ENCODE measurements at regions not wholly inside any gene's neighbourhood (a gene's known extent, or its start where the extent isn't known, plus 50 kb on each side); places are given as distances from the start of the nearest gene placed in this dataset.

DNA sequence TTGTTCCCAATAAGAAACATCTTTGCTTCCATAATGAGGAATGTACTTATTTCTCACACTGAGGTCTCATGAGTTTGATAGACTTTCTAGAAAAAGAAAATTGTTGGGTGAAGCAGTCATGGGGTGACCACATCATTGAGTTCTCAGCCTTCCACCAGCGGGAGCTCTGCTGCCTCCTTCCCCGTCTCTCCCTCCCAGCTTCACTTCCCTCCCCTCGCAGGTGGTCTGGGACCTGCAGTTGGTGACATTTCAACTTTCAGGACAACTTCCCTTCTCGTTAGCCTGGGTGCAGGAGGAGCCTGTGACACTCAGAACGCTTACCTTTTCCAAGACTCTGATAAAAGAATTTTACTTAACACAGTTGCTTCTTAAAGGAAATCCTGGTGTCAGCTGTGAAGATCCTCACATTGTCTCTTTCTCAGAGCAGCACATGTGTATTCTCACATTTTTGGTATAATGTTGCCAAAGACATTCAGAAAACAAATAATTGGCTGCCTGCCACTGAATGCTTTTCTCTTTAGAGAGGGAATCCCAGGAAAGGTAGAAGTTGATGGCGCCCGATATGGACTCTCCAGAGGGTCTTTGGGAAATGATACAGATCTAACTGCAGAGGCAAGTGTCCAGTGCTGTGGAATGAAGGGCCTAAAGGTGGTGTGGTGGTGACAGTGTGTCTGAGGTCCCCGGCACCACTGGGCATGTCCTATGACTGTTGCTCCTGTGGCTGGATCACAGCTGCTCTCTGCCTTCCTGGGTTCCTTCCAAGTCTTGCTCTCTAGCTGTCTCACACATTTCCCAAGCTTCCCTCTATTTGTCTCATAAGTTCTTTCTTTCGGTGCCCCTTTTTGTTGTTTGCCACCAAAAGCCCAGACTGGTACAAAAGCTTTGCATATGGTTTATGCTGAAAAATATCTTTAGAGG is 238.1 kb downstream of the GAS1 start:
- ATAC-seq (ENCODE audit: low read depth in 2 of 2) (no peak), DNase-seq (no peak)
- Histone ChIP-seq H3K36me3 (ENCODE audit: control insufficient read depth, insufficient read depth, low read length) (no peaks in the 10 kb centered on the region), H3K27ac (ENCODE audit: insufficient read depth, low read length, poor library complexity, severe bottlenecking) (no peak overlapping the region), H3K9me3 (ENCODE audit: control insufficient read depth in 2 of 2, low read length in 2 of 2) (no peaks in the 10 kb centered on the region), H3K27me3 (ENCODE audit: control insufficient read depth, insufficient read depth, low read length) (no peaks in the 10 kb centered on the region), H3K4me1 (ENCODE audit: control insufficient read depth, insufficient read depth, low read length, poor library complexity, severe bottlenecking) (no peaks in the 10 kb centered on the region), H3K4me3 (ENCODE audit: low read depth, low read length) (no peak overlapping the region)
- Mint-ChIP-seq H3K4me3 (peak overlapping the region in 1 of 4 donors; percentile 27), H3K27me3 (no peaks in the 10 kb centered on the region), H3K36me3 (no peaks in the 10 kb centered on the region), H3K4me1 (no peaks in the 10 kb centered on the region), H3K9me3 (peaks cover 0 to 2% (median 0%) of the 10 kb centered on the region in 7 donors), H3K27ac (no peak overlapping the region)

DNA sequence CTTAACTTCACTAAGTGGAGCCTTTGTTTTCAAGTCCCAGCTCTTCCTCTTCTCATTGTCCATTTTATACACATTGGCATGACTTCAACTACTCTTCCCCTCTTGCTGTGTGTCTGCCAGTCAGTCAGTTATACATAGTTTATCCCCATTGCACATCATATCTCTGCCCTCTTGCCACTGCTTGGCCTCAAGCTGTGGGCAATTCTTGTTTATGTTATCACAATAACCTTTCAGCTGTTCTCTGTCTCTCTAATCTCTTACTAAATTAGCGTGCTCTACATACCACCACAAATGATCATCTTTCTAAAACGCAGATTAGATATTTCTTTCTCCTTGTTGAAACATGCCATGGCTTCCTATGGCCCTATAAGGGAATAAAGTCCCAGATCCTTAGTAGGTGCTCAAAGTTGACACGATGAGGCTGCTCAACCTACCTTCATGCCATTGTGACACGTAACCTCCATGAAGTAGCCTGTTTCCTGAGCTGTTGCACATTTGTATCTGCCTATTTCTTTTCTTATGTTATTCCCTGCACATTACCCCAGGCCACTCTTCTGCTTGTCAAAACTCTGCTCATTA is 239.3 kb downstream of the GAS1 start:
- Mint-ChIP-seq H3K9me3 (peaks cover 0 to 2% (median 0%) of the 10 kb centered on the region in 7 donors), H3K27ac (no peak overlapping the region), H3K4me3 (no peak overlapping the region), H3K36me3 (no peaks in the 10 kb centered on the region), H3K4me1 (no peaks in the 10 kb centered on the region), H3K27me3 (no peaks in the 10 kb centered on the region)
- no peak for DNase-seq
- H3K27ac ChIP-seq (ENCODE audit: insufficient read depth, low read length, poor library complexity, severe bottlenecking), result no peak overlapping the region
- H3K4me1 ChIP-seq (ENCODE audit: control insufficient read depth, insufficient read depth, low read length, poor library complexity, severe bottlenecking), result no peaks in the 10 kb centered on the region
- H3K4me3 ChIP-seq (ENCODE audit: low read depth, low read length), result no peak overlapping the region
- no peaks in the 10 kb centered on the region for H3K36me3 ChIP-seq (ENCODE audit: control insufficient read depth, insufficient read depth, low read length)
- no peaks in the 10 kb centered on the region for H3K9me3 ChIP-seq (ENCODE audit: control insufficient read depth in 2 of 2, low read length in 2 of 2)
- ATAC-seq (ENCODE audit: low read depth in 2 of 2), result no peak
- H3K27me3 ChIP-seq (ENCODE audit: control insufficient read depth, insufficient read depth, low read length), result no peaks in the 10 kb centered on the region

DNA sequence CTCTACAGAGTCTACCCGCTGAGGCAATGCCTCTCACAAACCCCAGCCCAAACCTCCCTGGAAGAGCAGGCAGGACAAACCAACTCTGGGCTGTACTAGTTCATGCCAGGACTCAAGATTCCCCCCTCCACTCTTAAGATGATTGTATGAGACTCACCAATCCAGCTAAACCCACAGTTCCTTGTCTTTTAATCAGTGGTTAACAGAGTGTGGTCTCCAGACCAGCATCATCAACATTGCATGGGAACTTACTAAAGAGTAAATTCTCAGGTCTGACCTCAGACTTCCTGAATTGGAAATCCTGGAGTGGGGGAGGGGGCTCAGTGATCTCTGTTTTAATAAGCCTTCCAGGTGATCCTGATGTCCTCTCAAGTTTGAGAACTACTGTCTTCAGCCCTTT is 240.9 kb downstream of the GAS1 start:
- no peaks in the 10 kb centered on the region for H3K4me1 Mint-ChIP-seq
- no peaks in the 10 kb centered on the region for H3K36me3 Mint-ChIP-seq
- no peak overlapping the region for H3K27ac Mint-ChIP-seq
- H3K9me3 Mint-ChIP-seq, result peaks cover 0 to 2% (median 0%) of the 10 kb centered on the region in 7 donors
- Histone ChIP-seq H3K27me3 (ENCODE audit: control insufficient read depth, insufficient read depth, low read length) (no peaks in the 10 kb centered on the region), H3K4me1 (ENCODE audit: control insufficient read depth, insufficient read depth, low read length, poor library complexity, severe bottlenecking) (no peaks in the 10 kb centered on the region), H3K9me3 (ENCODE audit: control insufficient read depth in 2 of 2, low read length in 2 of 2) (no peaks in the 10 kb centered on the region), H3K36me3 (ENCODE audit: control insufficient read depth, insufficient read depth, low read length) (no peaks in the 10 kb centered on the region), H3K27ac (ENCODE audit: insufficient read depth, low read length, poor library complexity, severe bottlenecking) (no peak overlapping the region), H3K4me3 (ENCODE audit: low read depth, low read length) (no peak overlapping the region)
- no peak overlapping the region for H3K4me3 Mint-ChIP-seq
- no peak for ATAC-seq (ENCODE audit: low read depth in 2 of 2)
- no peak for DNase-seq
- no peaks in the 10 kb centered on the region for H3K27me3 Mint-ChIP-seq

DNA sequence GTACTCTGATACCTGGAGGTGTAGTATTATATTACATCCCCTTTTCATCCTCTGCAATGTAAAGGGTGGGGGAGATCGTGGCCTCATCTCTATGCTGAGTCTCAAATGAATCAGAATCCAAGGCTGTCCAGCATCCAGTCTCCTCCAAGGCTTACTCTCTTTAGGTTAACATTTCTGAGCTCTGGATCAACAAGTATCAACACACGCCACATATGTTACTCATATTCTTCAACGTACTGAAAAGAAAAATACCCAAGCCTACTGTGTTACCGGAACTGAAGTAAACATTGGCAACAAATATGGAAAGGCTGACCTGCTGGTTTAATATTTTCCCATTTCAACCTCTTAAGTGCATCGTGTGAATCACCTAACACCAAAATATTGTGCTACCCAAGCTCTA is 241.8 kb downstream of the GAS1 start:
- H3K9me3 ChIP-seq (ENCODE audit: control insufficient read depth in 2 of 2, low read length in 2 of 2), result no peaks in the 10 kb centered on the region
- Mint-ChIP-seq H3K36me3 (no peaks in the 10 kb centered on the region), H3K9me3 (peaks cover 0 to 2% (median 0%) of the 10 kb centered on the region in 7 donors), H3K4me3 (no peak overlapping the region), H3K27me3 (no peaks in the 10 kb centered on the region), H3K27ac (no peak overlapping the region), H3K4me1 (no peaks in the 10 kb centered on the region)
- H3K36me3 ChIP-seq (ENCODE audit: control insufficient read depth, insufficient read depth, low read length), result no peaks in the 10 kb centered on the region
- H3K27me3 ChIP-seq (ENCODE audit: control insufficient read depth, insufficient read depth, low read length), result no peaks in the 10 kb centered on the region
- no peak for DNase-seq
- no peak for ATAC-seq (ENCODE audit: low read depth in 2 of 2)
- no peak overlapping the region for H3K27ac ChIP-seq (ENCODE audit: insufficient read depth, low read length, poor library complexity, severe bottlenecking)
- H3K4me1 ChIP-seq (ENCODE audit: control insufficient read depth, insufficient read depth, low read length, poor library complexity, severe bottlenecking), result no peaks in the 10 kb centered on the region
- H3K4me3 ChIP-seq (ENCODE audit: low read depth, low read length), result no peak overlapping the region

DNA sequence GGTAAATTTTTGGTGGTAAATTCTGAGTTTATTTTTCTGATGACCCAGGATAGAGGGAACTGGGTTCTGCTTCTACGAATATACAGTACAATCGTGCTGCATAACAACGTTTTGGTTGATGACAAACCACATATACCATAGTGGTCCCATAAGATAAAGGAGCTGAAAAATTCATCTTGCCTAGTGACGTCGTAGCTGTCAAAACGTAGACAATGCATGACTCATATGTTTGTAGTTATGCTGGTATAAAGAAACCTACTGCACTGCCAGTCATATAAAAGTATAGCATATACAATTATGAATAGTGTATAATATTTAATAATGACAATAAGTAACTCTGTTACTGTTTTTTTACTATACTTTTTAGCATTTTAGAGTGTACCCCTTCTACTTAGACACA is 244.0 kb downstream of the GAS1 start:
- Histone ChIP-seq H3K4me1 (ENCODE audit: control insufficient read depth, insufficient read depth, low read length, poor library complexity, severe bottlenecking) (no peaks in the 10 kb centered on the region), H3K9me3 (ENCODE audit: control insufficient read depth in 2 of 2, low read length in 2 of 2) (no peaks in the 10 kb centered on the region), H3K27me3 (ENCODE audit: control insufficient read depth, insufficient read depth, low read length) (peaks cover 1% of the 10 kb centered on the region), H3K27ac (ENCODE audit: insufficient read depth, low read length, poor library complexity, severe bottlenecking) (no peak overlapping the region), H3K4me3 (ENCODE audit: low read depth, low read length) (no peak overlapping the region), H3K36me3 (ENCODE audit: control insufficient read depth, insufficient read depth, low read length) (no peaks in the 10 kb centered on the region)
- no peaks in the 10 kb centered on the region for H3K27me3 Mint-ChIP-seq
- ATAC-seq (ENCODE audit: low read depth in 2 of 2) (no peak), DNase-seq (no peak)
- H3K4me1 Mint-ChIP-seq, result no peaks in the 10 kb centered on the region
- H3K9me3 Mint-ChIP-seq, result peaks cover 0 to 2% (median 0%) of the 10 kb centered on the region in 7 donors
- H3K27ac Mint-ChIP-seq, result no peak overlapping the region
- no peak overlapping the region for H3K4me3 Mint-ChIP-seq
- H3K36me3 Mint-ChIP-seq, result no peaks in the 10 kb centered on the region

DNA sequence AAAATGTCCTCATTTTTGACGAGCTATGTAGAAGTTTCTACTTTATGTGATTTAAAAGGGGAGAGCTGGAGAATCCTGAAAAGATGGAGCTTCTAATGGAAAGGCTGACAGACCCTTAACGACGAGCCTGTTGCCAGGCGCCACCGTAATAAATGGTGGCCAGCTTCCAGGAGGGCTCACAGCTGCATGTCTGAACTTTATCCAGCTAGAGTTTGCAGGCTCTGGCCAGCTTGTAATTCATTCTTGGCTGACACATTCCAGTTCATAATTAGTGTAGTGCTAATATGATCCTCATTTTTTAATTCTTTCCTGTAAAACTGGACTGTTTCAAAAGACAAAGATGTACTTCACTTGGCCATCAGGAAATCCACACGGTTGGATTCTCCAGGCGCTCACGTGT is 246.7 kb downstream of the GAS1 start:
- ATAC-seq (ENCODE audit: low read depth in 2 of 2), result no peak
- H3K4me1 ChIP-seq (ENCODE audit: control insufficient read depth, insufficient read depth, low read length, poor library complexity, severe bottlenecking), result no peaks in the 10 kb centered on the region
- H3K4me3 Mint-ChIP-seq, result no peak overlapping the region
- no peaks in the 10 kb centered on the region for H3K9me3 ChIP-seq (ENCODE audit: control insufficient read depth in 2 of 2, low read length in 2 of 2)
- H3K4me1 Mint-ChIP-seq, result no peaks in the 10 kb centered on the region
- no peaks in the 10 kb centered on the region for H3K36me3 ChIP-seq (ENCODE audit: control insufficient read depth, insufficient read depth, low read length)
- peaks cover 0 to 2% (median 0%) of the 10 kb centered on the region in 7 donors for H3K9me3 Mint-ChIP-seq
- no peak overlapping the region for H3K4me3 ChIP-seq (ENCODE audit: low read depth, low read length)
- no peaks in the 10 kb centered on the region for H3K36me3 Mint-ChIP-seq
- no peak overlapping the region for H3K27ac ChIP-seq (ENCODE audit: insufficient read depth, low read length, poor library complexity, severe bottlenecking)
- H3K27ac Mint-ChIP-seq, result no peak overlapping the region
- no peaks in the 10 kb centered on the region for H3K27me3 Mint-ChIP-seq
- H3K27me3 ChIP-seq (ENCODE audit: control insufficient read depth, insufficient read depth, low read length), result peaks cover 1% of the 10 kb centered on the region
- DNase-seq, result no peak

DNA sequence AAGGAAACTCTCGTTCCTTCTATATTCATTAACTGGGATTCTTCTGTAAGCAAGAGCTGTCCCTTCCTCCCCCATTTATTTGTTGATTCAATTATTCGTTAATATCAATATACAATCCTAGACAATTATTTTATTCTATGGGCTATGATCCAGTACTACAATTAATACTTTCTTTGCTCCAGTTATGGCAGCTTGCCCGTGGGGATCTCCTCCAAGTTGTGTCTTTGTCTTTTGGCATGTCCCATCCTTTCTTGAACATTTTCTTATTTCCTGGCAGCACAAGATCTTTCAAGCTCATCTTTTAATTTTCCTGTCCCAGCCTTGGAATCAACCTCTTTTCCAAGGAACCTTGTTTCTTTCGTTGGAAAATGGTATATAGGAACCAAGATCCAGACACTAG is 249.3 kb downstream of the GAS1 start:
- H3K27ac Mint-ChIP-seq, result no peak overlapping the region
- DNase-seq (no peak), ATAC-seq (ENCODE audit: low read depth in 2 of 2) (no peak)
- H3K9me3 Mint-ChIP-seq, result peaks cover 0 to 2% (median 0%) of the 10 kb centered on the region in 7 donors
- Histone ChIP-seq H3K36me3 (ENCODE audit: control insufficient read depth, insufficient read depth, low read length) (no peaks in the 10 kb centered on the region), H3K9me3 (ENCODE audit: control insufficient read depth in 2 of 2, low read length in 2 of 2) (no peaks in the 10 kb centered on the region), H3K27ac (ENCODE audit: insufficient read depth, low read length, poor library complexity, severe bottlenecking) (no peak overlapping the region), H3K27me3 (ENCODE audit: control insufficient read depth, insufficient read depth, low read length) (peaks cover 1% of the 10 kb centered on the region), H3K4me1 (ENCODE audit: control insufficient read depth, insufficient read depth, low read length, poor library complexity, severe bottlenecking) (no peaks in the 10 kb centered on the region), H3K4me3 (ENCODE audit: low read depth, low read length) (no peak overlapping the region)
- no peaks in the 10 kb centered on the region for H3K27me3 Mint-ChIP-seq
- no peak overlapping the region for H3K4me3 Mint-ChIP-seq
- H3K4me1 Mint-ChIP-seq, result no peaks in the 10 kb centered on the region
- no peaks in the 10 kb centered on the region for H3K36me3 Mint-ChIP-seq

DNA sequence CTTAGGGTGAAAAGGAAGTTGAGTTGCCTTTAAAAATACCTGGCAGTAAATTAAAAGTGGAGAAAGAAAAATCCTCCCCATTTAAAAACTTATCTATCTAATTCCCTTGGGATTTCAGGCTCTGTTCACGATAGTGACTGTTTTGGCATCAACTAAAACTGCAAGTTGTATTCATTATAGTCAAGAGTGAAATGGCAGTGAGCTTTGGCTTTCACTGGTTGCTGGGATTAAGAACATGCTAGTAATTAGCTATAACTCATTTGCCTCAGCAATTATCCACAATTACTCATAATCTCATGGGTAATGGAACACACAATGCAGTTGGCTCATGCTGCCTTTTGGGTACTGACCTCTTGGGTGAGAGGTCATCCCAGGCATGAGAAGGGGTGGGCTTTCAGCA is 250.1 kb downstream of the GAS1 start:
- H3K27me3 Mint-ChIP-seq, result no peaks in the 10 kb centered on the region
- peaks cover 0 to 2% (median 0%) of the 10 kb centered on the region in 7 donors for H3K9me3 Mint-ChIP-seq
- no peaks in the 10 kb centered on the region for H3K36me3 Mint-ChIP-seq
- Histone ChIP-seq H3K27me3 (ENCODE audit: control insufficient read depth, insufficient read depth, low read length) (peaks cover 1% of the 10 kb centered on the region), H3K27ac (ENCODE audit: insufficient read depth, low read length, poor library complexity, severe bottlenecking) (no peak overlapping the region), H3K4me1 (ENCODE audit: control insufficient read depth, insufficient read depth, low read length, poor library complexity, severe bottlenecking) (no peaks in the 10 kb centered on the region), H3K36me3 (ENCODE audit: control insufficient read depth, insufficient read depth, low read length) (no peaks in the 10 kb centered on the region), H3K9me3 (ENCODE audit: control insufficient read depth in 2 of 2, low read length in 2 of 2) (no peaks in the 10 kb centered on the region), H3K4me3 (ENCODE audit: low read depth, low read length) (no peak overlapping the region)
- DNase-seq (no peak), ATAC-seq (ENCODE audit: low read depth in 2 of 2) (no peak)
- H3K4me1 Mint-ChIP-seq, result no peaks in the 10 kb centered on the region
- no peak overlapping the region for H3K27ac Mint-ChIP-seq
- no peak overlapping the region for H3K4me3 Mint-ChIP-seq

All from CD4-positive, CD25-positive, alpha-beta regulatory T cell (primary cell).